BJ (cell line): ENCODE measurements at regions not wholly inside any gene's neighbourhood (a gene's known extent, or its start where the extent isn't known, plus 50 kb on each side); places are given as distances from the start of the nearest gene placed in this dataset.

Source experiments
- CTCF ChIA-PET: fragments of 350-600 bp; formaldehyde crosslinking; extraction: SDS; loops from one replicate; lab custom pipeline; 2021; ENCODE audit warnings: antibody characterized with exemption, inconsistent platforms; lab: Yijun Ruan, JAX
- POLR2A ChIA-PET: fragments of 300-600 bp; sonication (Branson Sonifier 250); formaldehyde crosslinking; extraction: SDS; loops from one replicate; lab custom pipeline; 2021; ENCODE audit warnings: antibody characterized with exemption; lab: Charles Lee
- DNase-seq: peaks from one replicate; pipeline ENCODE4 v3.0.0-alpha.2; 2011; ENCODE audit warnings: low read depth
- H3K27me3 ChIP-seq: 2 replicates; pipeline ENCODE4 v1.6.0; 2011; ENCODE audit warnings: low read length; ENCODE audit not compliant: control insufficient read depth, insufficient read depth
- H3K36me3 ChIP-seq: 2 replicates; pipeline ENCODE4 v1.5.1; 2011; ENCODE audit warnings: low read length; ENCODE audit not compliant: control insufficient read depth, insufficient read depth
- H3K4me3 ChIP-seq: 2 replicates; pipeline ENCODE4 v1.5.1; 2011; ENCODE audit warnings: low read depth, mild to moderate bottlenecking, control low read depth, low read length
- CTCF ChIP-seq: IDR thresholded peaks from 2 replicates; pipeline ENCODE4 v1.5.1; 2011; ENCODE audit warnings: low read depth, mild to moderate bottlenecking, control low read depth, inconsistent platforms, low read length, moderate library complexity; ENCODE audit not compliant: insufficient read depth

GRCh38 chr2:77633601-77634000 lies 111.4 kb upstream of the LRRTM4 start:
- Histone ChIP-seq H3K27me3 (no peaks in the 10 kb centered on the region), H3K4me3 (no peak overlapping the region), H3K36me3 (no peaks in the 10 kb centered on the region)
- DNase-seq: no peak
- TF ChIP-seq CTCF: no peak
- POLR2A ChIA-PET: no interaction called here
- CTCF ChIA-PET: no interaction called here

- H3K36me3 ChIP-seq: no peaks in the 10 kb centered on the region
- no peak overlapping the region for H3K4me3 ChIP-seq
- ChIA-PET CTCF (interaction anchor here (0.7 kb wide), 1 partner anchor 285 kb away, joined by 3 read pairs; no protein-coding TSS in a partner anchor), POLR2A (no interaction called here)
- no peaks in the 10 kb centered on the region for H3K27me3 ChIP-seq
- no peak for TF ChIP-seq CTCF
- no peak for DNase-seq
These were observed 118.7 kb upstream of the LRRTM4 start for GRCh38 chr2:77640924-77641323.

DNA sequence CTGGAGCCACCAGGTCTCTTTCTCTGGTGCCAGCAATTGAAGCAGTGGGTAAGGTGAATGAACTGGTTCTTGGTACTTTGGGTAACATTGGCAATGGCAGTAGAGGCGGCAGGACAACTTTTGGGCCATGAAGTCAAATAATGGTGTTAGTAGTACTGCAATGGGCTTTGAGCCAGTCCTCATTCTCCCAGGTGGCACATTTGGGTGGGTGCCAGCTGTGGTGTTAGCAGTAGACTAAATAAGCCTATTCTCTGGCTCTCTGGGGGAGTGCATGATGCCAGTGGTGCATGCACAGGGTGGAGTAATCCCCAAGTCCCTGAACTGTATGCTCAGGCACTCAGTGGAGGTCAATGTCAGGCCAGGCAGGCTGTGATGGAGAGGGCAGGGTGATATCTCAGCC lies 120.2 kb upstream of the LRRTM4 start:
- Histone ChIP-seq H3K27me3 (no peaks in the 10 kb centered on the region), H3K4me3 (no peak overlapping the region), H3K36me3 (no peaks in the 10 kb centered on the region)
- no peak for DNase-seq
- no peak for TF ChIP-seq CTCF
- POLR2A ChIA-PET: no interaction called here
- CTCF ChIA-PET: no interaction called here

DNA sequence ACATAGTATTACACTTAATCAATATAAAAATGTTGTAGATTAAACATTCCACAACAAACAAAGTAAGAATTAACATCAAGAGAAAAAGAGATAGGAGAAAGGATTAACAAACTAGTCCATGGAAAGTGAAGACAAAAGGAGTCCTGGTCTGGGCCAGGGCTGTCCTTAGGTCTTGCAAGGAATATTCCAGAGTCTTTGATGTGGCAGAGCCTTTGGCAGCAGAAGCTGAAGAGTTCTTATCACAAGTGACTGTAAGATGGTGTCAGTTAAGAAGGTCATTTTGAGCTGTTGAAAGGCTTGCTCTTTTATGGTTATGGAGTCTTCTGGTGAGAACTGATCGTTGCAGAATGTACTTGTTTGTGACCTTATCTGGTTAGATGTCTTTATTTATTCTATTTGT lies 127.7 kb upstream of the LRRTM4 start:
- CTCF ChIA-PET: no interaction called here

DNA sequence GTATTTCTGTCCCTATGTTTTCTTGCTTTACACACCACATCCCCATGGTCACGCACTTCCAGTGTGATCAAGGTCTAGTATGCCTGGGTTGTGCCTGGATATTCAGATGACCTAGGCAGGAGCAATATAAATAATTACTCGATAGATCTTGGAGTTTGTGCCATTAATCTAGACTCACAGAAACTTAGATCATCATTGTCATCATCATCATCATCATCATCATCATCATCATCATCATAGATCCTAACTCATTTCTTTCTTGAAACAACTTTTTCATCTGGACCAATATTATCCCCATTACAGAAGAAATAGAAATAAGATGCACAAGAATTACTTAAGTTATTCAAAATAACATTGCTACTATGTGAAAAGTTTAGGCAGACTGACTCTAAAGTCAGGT lies 130.3 kb upstream of the LRRTM4 start:
- no peak overlapping the region for H3K4me3 ChIP-seq
- CTCF ChIA-PET: no interaction called here
- no peaks in the 10 kb centered on the region for H3K27me3 ChIP-seq
- TF ChIP-seq CTCF: no peak
- H3K36me3 ChIP-seq: no peaks in the 10 kb centered on the region
- DNase-seq: no peak
- POLR2A ChIA-PET: no interaction called here

More for the DNA sequence above, 127.7 kb upstream of the LRRTM4 start:
- no peak for DNase-seq
- H3K4me3 ChIP-seq: no peak overlapping the region
- H3K27me3 ChIP-seq: no peaks in the 10 kb centered on the region
- no peak for TF ChIP-seq CTCF
- POLR2A ChIA-PET: no interaction called here
- H3K36me3 ChIP-seq: no peaks in the 10 kb centered on the region
